ENCODE measurements at regions not wholly inside any gene's neighbourhood (a gene's known extent, or its start where the extent isn't known, plus 50 kb on each side); places are given as distances from the start of the nearest gene placed in this dataset.

GRCh38 chr3:124552224-124552623, 178.0 kb upstream of the UMPS start (continued):
- no peak for TF ChIP-seq SAP30 (IDR thresholded peaks at IDR 0.05; ENCODE audit: insufficient read depth, insufficient replicate concordance, low read length)
- no peak for TF ChIP-seq GABPA (IDR thresholded peaks at IDR 0.05; ENCODE audit: borderline replicate concordance, insufficient read depth, low read length)
- TF ChIP-seq KDM1A (IDR thresholded peaks at IDR 0.05; ENCODE audit: borderline replicate concordance, low read length), result no peak
- TF ChIP-seq KDM5A (IDR thresholded peaks at IDR 0.05; ENCODE audit: low read length), result no peak
- TF ChIP-seq USF2 (IDR thresholded peaks at IDR 0.05; ENCODE audit: low read length), result no peak
